ENCODE measurements at regions not wholly inside any gene's neighbourhood (a gene's known extent, or its start where the extent isn't known, plus 50 kb on each side); places are given as distances from the start of the nearest gene placed in this dataset.

GRCh38 chr10:10295537-10295936, 722.1 kb upstream of the CELF2 start:
- H3K4me2 ChIP-seq (ENCODE audit: low read depth, low read length, poor library complexity, severe bottlenecking), result no peak overlapping the region

GRCh38 chr10:10302689-10303088, 715.0 kb upstream of the CELF2 start:
- no peaks in the 10 kb centered on the region for H3K36me3 ChIP-seq (ENCODE audit: low read length)
- TF ChIP-seq CTCF (IDR thresholded peaks at IDR 0.05; ENCODE audit: insufficient read depth, low read length, poor library complexity, severe bottlenecking), result no peak
- no peak for TF ChIP-seq EZH2phosphoT487 (conservative IDR thresholded peaks at IDR 0.05; ENCODE audit: low read length)
- no peaks in the 10 kb centered on the region for H3K79me2 ChIP-seq (ENCODE audit: insufficient read depth, low read length)

More at GRCh38 chr10:10295537-10295936, 722.1 kb upstream of the CELF2 start:
- H3K27me3 ChIP-seq (ENCODE audit: low read length), result no peaks in the 10 kb centered on the region
- H3F3A ChIP-seq (ENCODE audit: insufficient read depth), result no peaks in the 10 kb centered on the region
- no peaks in the 10 kb centered on the region for H3K9me3 ChIP-seq (ENCODE audit: insufficient read depth, low read length)
- H4K20me1 ChIP-seq (ENCODE audit: low read depth, low read length), result no peaks in the 10 kb centered on the region
- H3K36me3 ChIP-seq (ENCODE audit: low read length), result no peaks in the 10 kb centered on the region
- no peak overlapping the region for H3K27ac ChIP-seq (ENCODE audit: low read depth, low read length)
- H3K9me2 ChIP-seq (replicated peaks; ENCODE audit: insufficient read depth, low read length), result no peaks in the 10 kb centered on the region
- no peak for TF ChIP-seq EZH2phosphoT487 (conservative IDR thresholded peaks at IDR 0.05; ENCODE audit: low read length)
- no peak for TF ChIP-seq CTCF (IDR thresholded peaks at IDR 0.05; ENCODE audit: insufficient read depth, low read length, poor library complexity, severe bottlenecking)
- no peak overlapping the region for H3K9ac ChIP-seq (ENCODE audit: low read length)
- no peaks in the 10 kb centered on the region for H3K79me2 ChIP-seq (ENCODE audit: insufficient read depth, low read length)
- H2AFZ ChIP-seq (ENCODE audit: low read depth, low read length, severe bottlenecking), result no peak overlapping the region
- H3K4me3 ChIP-seq (ENCODE audit: insufficient read depth, low read length, poor library complexity, severe bottlenecking), result no peak overlapping the region

GRCh38 chr10:10307036-10307435, 710.6 kb upstream of the CELF2 start:
- TF ChIP-seq EZH2phosphoT487 (conservative IDR thresholded peaks at IDR 0.05; ENCODE audit: low read length) (no peak), CTCF (IDR thresholded peaks at IDR 0.05; ENCODE audit: insufficient read depth, low read length, poor library complexity, severe bottlenecking) (no peak)
- H4K20me1 ChIP-seq (ENCODE audit: low read depth, low read length), result no peaks in the 10 kb centered on the region
- no peak overlapping the region for H3K4me2 ChIP-seq (ENCODE audit: low read depth, low read length, poor library complexity, severe bottlenecking)
- no peaks in the 10 kb centered on the region for H3K79me2 ChIP-seq (ENCODE audit: insufficient read depth, low read length)
- H3K9me3 ChIP-seq (ENCODE audit: insufficient read depth, low read length), result no peaks in the 10 kb centered on the region
- no peaks in the 10 kb centered on the region for H3K27me3 ChIP-seq (ENCODE audit: low read length)
- H3F3A ChIP-seq (ENCODE audit: insufficient read depth), result no peaks in the 10 kb centered on the region
- H2AFZ ChIP-seq (ENCODE audit: low read depth, low read length, severe bottlenecking), result no peak overlapping the region
- no peak overlapping the region for H3K4me3 ChIP-seq (ENCODE audit: insufficient read depth, low read length, poor library complexity, severe bottlenecking)
- no peak overlapping the region for H3K9ac ChIP-seq (ENCODE audit: low read length)
- H3K36me3 ChIP-seq (ENCODE audit: low read length), result no peaks in the 10 kb centered on the region
- no peaks in the 10 kb centered on the region for H3K9me2 ChIP-seq (replicated peaks; ENCODE audit: insufficient read depth, low read length)
- no peak overlapping the region for H3K27ac ChIP-seq (ENCODE audit: low read depth, low read length)

More at GRCh38 chr10:10302689-10303088, 715.0 kb upstream of the CELF2 start:
- no peak overlapping the region for H3K27ac ChIP-seq (ENCODE audit: low read depth, low read length)
- no peaks in the 10 kb centered on the region for H3K9me2 ChIP-seq (replicated peaks; ENCODE audit: insufficient read depth, low read length)
- no peak overlapping the region for H3K9ac ChIP-seq (ENCODE audit: low read length)
- H3K27me3 ChIP-seq (ENCODE audit: low read length), result no peaks in the 10 kb centered on the region
- no peaks in the 10 kb centered on the region for H3F3A ChIP-seq (ENCODE audit: insufficient read depth)
- H3K9me3 ChIP-seq (ENCODE audit: insufficient read depth, low read length), result no peaks in the 10 kb centered on the region
- H3K4me3 ChIP-seq (ENCODE audit: insufficient read depth, low read length, poor library complexity, severe bottlenecking), result no peak overlapping the region
- no peak overlapping the region for H2AFZ ChIP-seq (ENCODE audit: low read depth, low read length, severe bottlenecking)
- H3K4me2 ChIP-seq (ENCODE audit: low read depth, low read length, poor library complexity, severe bottlenecking), result no peak overlapping the region
- H4K20me1 ChIP-seq (ENCODE audit: low read depth, low read length), result no peaks in the 10 kb centered on the region
